COLO668 (cell line): ENCODE measurements at regions not wholly inside any gene's neighbourhood (a gene's known extent, or its start where the extent isn't known, plus 50 kb on each side); places are given as distances from the start of the nearest gene placed in this dataset.

Source experiments
- DNase-seq: peaks from one replicate; lab custom pipeline; 2025; ENCODE audit not compliant: unreplicated experiment; lab: John Stamatoyannopoulos, UW

GRCh38 chr7:17598305-17598704 is 299.9 kb downstream of the AHR start:
- DNase-seq = no peak

GRCh38 chr7:17598846-17599245 is 300.4 kb downstream of the AHR start:
- DNase-seq = no peak

- DNase-seq = peak; percentile 20
These were observed 301.4 kb downstream of the AHR start for GRCh38 chr7:17599733-17600339.

- DNase-seq = no peak
These were observed 301.9 kb downstream of the AHR start for GRCh38 chr7:17600340-17600752.

- no peak for DNase-seq
These were observed 303.5 kb downstream of the AHR start for GRCh38 chr7:17601921-17602320.

GRCh38 chr7:17608114-17608833 is 309.8 kb downstream of the AHR start:
- no peak for DNase-seq

- no peak for DNase-seq
These were observed 313.2 kb downstream of the AHR start for GRCh38 chr7:17611611-17612010.

GRCh38 chr7:17613338-17614041 is 315.0 kb downstream of the AHR start:
- DNase-seq = no peak

- DNase-seq = no peak
These were observed 318.9 kb downstream of the AHR start for GRCh38 chr7:17617380-17617779.

- no peak for DNase-seq
These were observed 319.6 kb downstream of the AHR start for GRCh38 chr7:17617857-17618651.

GRCh38 chr7:17618652-17618974 is 320.2 kb downstream of the AHR start:
- DNase-seq = no peak

GRCh38 chr7:17619196-17619818 is 320.9 kb downstream of the AHR start:
- DNase-seq = no peak

- no peak for DNase-seq
These were observed 319.7 kb downstream of the SNX13 start for GRCh38 chr7:17620566-17620965.

GRCh38 chr7:17622451-17622850 is 317.8 kb downstream of the SNX13 start:
- DNase-seq = no peak

GRCh38 chr7:17623546-17624185 is 316.6 kb downstream of the SNX13 start:
- no peak for DNase-seq

- DNase-seq = no peak
These were observed 315.9 kb downstream of the SNX13 start for GRCh38 chr7:17624379-17624778.

GRCh38 chr7:17625043-17625442 is 315.3 kb downstream of the SNX13 start:
- no peak for DNase-seq

- no peak for DNase-seq
These were observed 314.1 kb downstream of the SNX13 start for GRCh38 chr7:17626235-17626634.

- no peak for DNase-seq
These were observed 309.2 kb downstream of the SNX13 start for GRCh38 chr7:17631061-17631460.

- no peak for DNase-seq
These were observed 307.9 kb downstream of the SNX13 start for GRCh38 chr7:17632384-17632783.

- DNase-seq = no peak
These were observed 307.2 kb downstream of the SNX13 start for GRCh38 chr7:17633067-17633466.
